ENCODE measurements at regions not wholly inside any gene's neighbourhood (a gene's known extent, or its start where the extent isn't known, plus 50 kb on each side); places are given as distances from the start of the nearest gene placed in this dataset.

DNA sequence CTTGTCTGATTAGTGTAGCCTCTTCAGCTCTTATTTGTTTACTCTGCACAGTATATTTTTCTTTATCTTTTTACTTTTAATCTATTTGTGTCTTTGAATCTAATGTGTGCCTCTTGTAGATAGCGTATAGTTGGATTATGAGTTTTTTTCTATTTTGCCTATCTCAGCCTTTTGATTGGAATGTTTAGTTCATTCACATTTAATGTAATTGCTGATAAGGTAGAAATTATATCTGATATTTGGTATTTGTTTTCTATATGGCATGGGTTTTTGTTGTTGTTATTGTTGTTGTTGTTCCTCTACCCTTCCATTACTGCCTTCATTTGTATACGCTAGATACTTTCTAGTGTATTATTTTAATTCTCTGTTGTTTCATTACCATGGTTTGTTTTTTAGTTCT is 131.7 kb upstream of the GRIK3 start:
- Mint-ChIP-seq H3K27ac (no peak overlapping the region), H3K36me3 (ENCODE audit: insufficient read depth) (no peaks in the 10 kb centered on the region), H3K9me3 (ENCODE audit: low read depth) (peaks cover 9% of the 10 kb centered on the region), H3K27me3 (peaks cover 9% of the 10 kb centered on the region), H3K4me1 (ENCODE audit: low read depth) (no peaks in the 10 kb centered on the region), H3K4me3 (ENCODE audit: low read depth) (no peak overlapping the region)
- TF ChIP-seq, protein P1, sequence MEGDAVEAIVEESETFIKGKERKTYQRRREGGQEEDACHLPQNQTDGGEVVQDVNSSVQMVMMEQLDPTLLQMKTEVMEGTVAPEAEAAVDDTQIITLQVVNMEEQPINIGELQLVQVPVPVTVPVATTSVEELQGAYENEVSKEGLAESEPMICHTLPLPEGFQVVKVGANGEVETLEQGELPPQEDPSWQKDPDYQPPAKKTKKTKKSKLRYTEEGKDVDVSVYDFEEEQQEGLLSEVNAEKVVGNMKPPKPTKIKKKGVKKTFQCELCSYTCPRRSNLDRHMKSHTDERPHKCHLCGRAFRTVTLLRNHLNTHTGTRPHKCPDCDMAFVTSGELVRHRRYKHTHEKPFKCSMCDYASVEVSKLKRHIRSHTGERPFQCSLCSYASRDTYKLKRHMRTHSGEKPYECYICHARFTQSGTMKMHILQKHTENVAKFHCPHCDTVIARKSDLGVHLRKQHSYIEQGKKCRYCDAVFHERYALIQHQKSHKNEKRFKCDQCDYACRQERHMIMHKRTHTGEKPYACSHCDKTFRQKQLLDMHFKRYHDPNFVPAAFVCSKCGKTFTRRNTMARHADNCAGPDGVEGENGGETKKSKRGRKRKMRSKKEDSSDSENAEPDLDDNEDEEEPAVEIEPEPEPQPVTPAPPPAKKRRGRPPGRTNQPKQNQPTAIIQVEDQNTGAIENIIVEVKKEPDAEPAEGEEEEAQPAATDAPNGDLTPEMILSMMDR (IDR thresholded peaks at IDR 0.05; ENCODE audit: unreplicated experiment): no peak
- no peak for DNase-seq (ENCODE audit: low spot score, unreplicated experiment)

DNA sequence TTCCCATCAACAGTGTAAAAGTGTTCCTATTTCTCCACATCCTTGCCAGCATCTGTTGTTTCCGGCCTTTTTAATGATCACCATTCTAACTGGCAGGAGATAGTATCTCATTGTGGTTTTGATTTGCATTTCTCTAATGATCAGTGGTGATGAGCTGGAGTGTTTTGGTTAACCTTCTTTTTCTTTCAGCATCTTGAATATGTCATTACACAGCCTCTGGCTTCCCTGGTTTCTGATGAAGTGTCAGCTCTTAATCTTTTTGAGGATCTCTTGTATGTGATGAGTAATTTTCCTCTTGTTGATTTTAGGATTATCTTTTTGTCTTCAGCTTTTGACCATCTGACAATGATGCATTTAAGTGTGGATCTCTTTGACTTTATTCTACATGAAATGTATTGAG is 133.2 kb upstream of the GRIK3 start:
- TF ChIP-seq, protein P1 (IDR thresholded peaks at IDR 0.05; ENCODE audit: unreplicated experiment): no peak
- H3K27me3 Mint-ChIP-seq: peaks cover 7% of the 10 kb centered on the region
- no peak overlapping the region for H3K27ac Mint-ChIP-seq
- H3K4me1 Mint-ChIP-seq (ENCODE audit: low read depth): no peaks in the 10 kb centered on the region
- H3K36me3 Mint-ChIP-seq (ENCODE audit: insufficient read depth): no peaks in the 10 kb centered on the region
- peaks cover 7% of the 10 kb centered on the region for H3K9me3 Mint-ChIP-seq (ENCODE audit: low read depth)
- DNase-seq (ENCODE audit: low spot score, unreplicated experiment): no peak
- no peak overlapping the region for H3K4me3 Mint-ChIP-seq (ENCODE audit: low read depth)

DNA sequence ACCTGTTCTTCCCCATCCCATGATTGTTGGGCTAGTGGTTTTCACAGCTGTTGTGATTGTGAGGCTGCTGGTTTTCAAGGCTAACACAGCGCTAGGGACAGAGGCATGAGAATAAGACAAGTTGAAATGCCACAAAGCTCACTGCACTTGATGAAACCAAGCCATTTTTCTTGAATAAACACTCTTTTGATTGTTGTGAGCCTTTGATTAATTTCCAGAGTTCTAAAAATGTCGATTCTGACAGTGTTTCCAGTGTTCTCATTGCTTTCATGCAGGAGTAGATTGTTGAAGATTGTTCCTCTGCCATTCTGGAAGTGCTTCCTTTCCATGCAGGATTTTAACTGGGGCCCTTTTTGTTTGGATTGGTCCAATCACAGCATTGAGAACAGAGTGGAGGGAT is 134.9 kb upstream of the GRIK3 start:
- H3K4me1 Mint-ChIP-seq (ENCODE audit: low read depth): no peaks in the 10 kb centered on the region
- TF ChIP-seq, protein P1 (IDR thresholded peaks at IDR 0.05; ENCODE audit: unreplicated experiment): no peak
- H3K27ac Mint-ChIP-seq: no peak overlapping the region
- H3K27me3 Mint-ChIP-seq: peaks cover 12% of the 10 kb centered on the region
- DNase-seq (ENCODE audit: low spot score, unreplicated experiment): no peak
- H3K4me3 Mint-ChIP-seq (ENCODE audit: low read depth): no peak overlapping the region
- no peaks in the 10 kb centered on the region for H3K36me3 Mint-ChIP-seq (ENCODE audit: insufficient read depth)
- H3K9me3 Mint-ChIP-seq (ENCODE audit: low read depth): peaks cover 7% of the 10 kb centered on the region

GRCh38 chr1:37169743-37170275 is 135.5 kb upstream of the GRIK3 start:
- TF ChIP-seq, protein P1 (IDR thresholded peaks at IDR 0.05; ENCODE audit: unreplicated experiment): no peak
- no peaks in the 10 kb centered on the region for H3K36me3 Mint-ChIP-seq (ENCODE audit: insufficient read depth)
- no peaks in the 10 kb centered on the region for H3K4me1 Mint-ChIP-seq (ENCODE audit: low read depth)
- DNase-seq (ENCODE audit: low spot score, unreplicated experiment): no peak
- no peak overlapping the region for H3K4me3 Mint-ChIP-seq (ENCODE audit: low read depth)
- H3K27me3 Mint-ChIP-seq: peaks cover 12% of the 10 kb centered on the region
- H3K27ac Mint-ChIP-seq: no peak overlapping the region
- H3K9me3 Mint-ChIP-seq (ENCODE audit: low read depth): peaks cover 7% of the 10 kb centered on the region

DNA sequence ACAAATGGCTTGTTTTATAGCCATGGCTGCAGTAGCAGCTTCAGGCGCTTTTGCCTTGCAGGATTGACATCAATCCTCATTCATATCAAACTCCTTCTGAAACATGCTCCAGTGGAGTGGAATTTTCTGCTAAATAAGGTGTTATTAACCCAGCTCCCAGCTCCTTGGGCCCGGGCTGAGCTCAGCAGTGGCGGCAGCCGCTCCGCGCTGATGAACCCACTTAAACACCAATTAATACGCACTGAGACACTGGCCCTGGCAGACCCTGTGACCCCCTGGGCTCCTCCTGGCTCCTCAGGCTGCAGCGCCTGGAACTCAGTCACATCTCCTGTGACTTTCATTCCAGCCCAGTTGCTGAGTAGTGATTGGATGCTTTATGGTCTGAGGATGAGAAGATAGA is 137.4 kb upstream of the GRIK3 start:
- H3K4me1 Mint-ChIP-seq (ENCODE audit: low read depth): no peaks in the 10 kb centered on the region
- no peaks in the 10 kb centered on the region for H3K36me3 Mint-ChIP-seq (ENCODE audit: insufficient read depth)
- H3K27ac Mint-ChIP-seq: no peak overlapping the region
- no peak for DNase-seq (ENCODE audit: low spot score, unreplicated experiment)
- H3K9me3 Mint-ChIP-seq (ENCODE audit: low read depth): no peaks in the 10 kb centered on the region
- no peak overlapping the region for H3K4me3 Mint-ChIP-seq (ENCODE audit: low read depth)
- TF ChIP-seq, protein P1 (IDR thresholded peaks at IDR 0.05; ENCODE audit: unreplicated experiment): no peak
- H3K27me3 Mint-ChIP-seq: peaks cover 20% of the 10 kb centered on the region
